HEK293 (cell line): ENCODE measurements at regions not wholly inside any gene's neighbourhood (a gene's known extent, or its start where the extent isn't known, plus 50 kb on each side); places are given as distances from the start of the nearest gene placed in this dataset.

ENCODE experiments used
- SETDB1 ChIP-seq: IDR thresholded peaks from one replicate; pipeline ENCODE4 v1.6.1; 2017; ENCODE audit warnings: mild to moderate bottlenecking, low read length, moderate library complexity, mixed read lengths; ENCODE audit not compliant: insufficient read length
- YY1 ChIP-seq: fragments of 450-650 bp; formaldehyde crosslinking; IDR thresholded peaks from 2 replicates; pipeline ENCODE4 v1.5.1; 2018; ENCODE audit warnings: missing biosample characterization, missing genetic modification characterization
- ZNF274 ChIP-seq, 2 experiments: fragments of 200-500 bp in 1 of 2; fragments of 450-650 bp in 1 of 2; sonication (Bioruptor generic) in 1 of 2; formaldehyde crosslinking in 1 of 2; IDR thresholded peaks; 2 replicates each; pipeline versions ENCODE4 v1.5.1 to v1.6.1; 2014 to 2016; ENCODE audit warnings: borderline replicate concordance in 1 of 2, inconsistent platforms in 1 of 2, low read length in 1 of 2, missing biosample characterization in 1 of 2, missing genetic modification characterization in 1 of 2
- ZNF660 ChIP-seq: fragments of 450-650 bp; IDR thresholded peaks from 2 replicates; pipeline ENCODE4 v1.5.1; 2018; ENCODE audit warnings: missing biosample characterization, mild to moderate bottlenecking, missing genetic modification characterization
- TF ChIP-seq, protein P1 (sequence below): fragments of 450-650 bp; formaldehyde crosslinking; IDR thresholded peaks from 2 replicates; pipeline ENCODE4 v1.5.1; 2016; ENCODE audit warnings: missing biosample characterization, missing genetic modification characterization
- TF ChIP-seq, protein P2 (sequence below): fragments of 450-650 bp; formaldehyde crosslinking; IDR thresholded peaks from 2 replicates; pipeline ENCODE4; 2016; ENCODE audit warnings: missing biosample characterization, missing genetic modification characterization

DNA sequence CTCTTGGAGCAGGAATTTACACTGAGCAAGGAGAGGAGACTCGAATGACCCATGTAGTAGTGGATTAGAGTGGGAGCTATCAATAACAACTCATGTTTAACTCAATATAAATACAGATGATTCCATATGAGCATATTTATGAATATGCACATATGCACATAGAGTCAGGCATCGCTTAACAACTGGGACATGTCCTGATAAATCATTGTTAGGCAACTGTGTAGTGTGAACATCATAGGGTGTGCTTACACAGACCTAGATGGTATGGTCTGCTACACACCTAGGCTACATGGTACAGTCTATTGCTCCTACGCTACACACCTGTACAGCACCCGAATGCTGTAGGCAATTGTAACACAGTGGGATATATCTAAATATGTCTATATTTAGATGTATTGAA is 75.9 kb upstream of the RALGAPA2 start:
- no peak for TF ChIP-seq ZNF274 (IDR thresholded peaks at IDR 0.05; ENCODE audit: low read length)
- no peak for TF ChIP-seq ZNF274 (tag by site-specific recombination; IDR thresholded peaks at IDR 0.05; ENCODE audit: borderline replicate concordance)
- TF ChIP-seq YY1 = no peak
- TF ChIP-seq, protein P1, sequence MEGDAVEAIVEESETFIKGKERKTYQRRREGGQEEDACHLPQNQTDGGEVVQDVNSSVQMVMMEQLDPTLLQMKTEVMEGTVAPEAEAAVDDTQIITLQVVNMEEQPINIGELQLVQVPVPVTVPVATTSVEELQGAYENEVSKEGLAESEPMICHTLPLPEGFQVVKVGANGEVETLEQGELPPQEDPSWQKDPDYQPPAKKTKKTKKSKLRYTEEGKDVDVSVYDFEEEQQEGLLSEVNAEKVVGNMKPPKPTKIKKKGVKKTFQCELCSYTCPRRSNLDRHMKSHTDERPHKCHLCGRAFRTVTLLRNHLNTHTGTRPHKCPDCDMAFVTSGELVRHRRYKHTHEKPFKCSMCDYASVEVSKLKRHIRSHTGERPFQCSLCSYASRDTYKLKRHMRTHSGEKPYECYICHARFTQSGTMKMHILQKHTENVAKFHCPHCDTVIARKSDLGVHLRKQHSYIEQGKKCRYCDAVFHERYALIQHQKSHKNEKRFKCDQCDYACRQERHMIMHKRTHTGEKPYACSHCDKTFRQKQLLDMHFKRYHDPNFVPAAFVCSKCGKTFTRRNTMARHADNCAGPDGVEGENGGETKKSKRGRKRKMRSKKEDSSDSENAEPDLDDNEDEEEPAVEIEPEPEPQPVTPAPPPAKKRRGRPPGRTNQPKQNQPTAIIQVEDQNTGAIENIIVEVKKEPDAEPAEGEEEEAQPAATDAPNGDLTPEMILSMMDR = no peak
- TF ChIP-seq, protein P2, sequence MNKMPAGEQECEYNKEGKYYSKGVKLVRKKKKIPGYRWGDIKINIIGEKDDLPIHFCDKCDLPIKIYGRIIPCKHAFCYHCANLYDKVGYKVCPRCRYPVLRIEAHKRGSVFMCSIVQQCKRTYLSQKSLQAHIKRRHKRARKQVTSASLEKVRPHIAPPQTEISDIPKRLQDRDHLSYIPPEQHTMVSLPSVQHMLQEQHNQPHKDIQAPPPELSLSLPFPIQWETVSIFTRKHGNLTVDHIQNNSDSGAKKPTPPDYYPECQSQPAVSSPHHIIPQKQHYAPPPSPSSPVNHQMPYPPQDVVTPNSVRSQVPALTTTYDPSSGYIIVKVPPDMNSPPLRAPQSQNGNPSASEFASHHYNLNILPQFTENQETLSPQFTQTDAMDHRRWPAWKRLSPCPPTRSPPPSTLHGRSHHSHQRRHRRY (tag by site-specific recombination) = no peak
- no peak for TF ChIP-seq SETDB1
- TF ChIP-seq ZNF660 (tag by site-specific recombination) = no peak
